BE2C (cell line): ENCODE measurements at regions not wholly inside any gene's neighbourhood (a gene's known extent, or its start where the extent isn't known, plus 50 kb on each side); places are given as distances from the start of the nearest gene placed in this dataset.

Source experiments
- DNase-seq: peaks from one replicate; pipeline ENCODE4 v3.0.0-alpha.2; 2020
- H3K27me3 ChIP-seq: fragments of 250-450 bp; sonication (Bioruptor Pico); 2 replicates; pipeline ENCODE4 v1.5.1; 2020; ENCODE audit warnings: mild to moderate bottlenecking
- H3K36me3 ChIP-seq: fragments of 250-450 bp; sonication (Bioruptor Pico); 2 replicates; pipeline ENCODE4 v1.5.1; 2020; ENCODE audit warnings: mild to moderate bottlenecking
- H3K4me1 ChIP-seq: fragments of 250-450 bp; sonication (Bioruptor Pico); 2 replicates; pipeline ENCODE4 v1.5.1; 2020
- H3K4me3 ChIP-seq: 2 replicates; pipeline ENCODE4 v1.5.1; 2011; ENCODE audit warnings: low read depth, low read length
- H3K9me3 ChIP-seq: fragments of 250-450 bp; sonication (Bioruptor Pico); 2 replicates; pipeline ENCODE4 v1.5.1; 2020
- TF ChIP-seq, protein P1 (sequence below): IDR thresholded peaks from 2 replicates; pipeline ENCODE4 v1.5.1; 2012; ENCODE audit warnings: mild to moderate bottlenecking, low read depth, low read length

DNA sequence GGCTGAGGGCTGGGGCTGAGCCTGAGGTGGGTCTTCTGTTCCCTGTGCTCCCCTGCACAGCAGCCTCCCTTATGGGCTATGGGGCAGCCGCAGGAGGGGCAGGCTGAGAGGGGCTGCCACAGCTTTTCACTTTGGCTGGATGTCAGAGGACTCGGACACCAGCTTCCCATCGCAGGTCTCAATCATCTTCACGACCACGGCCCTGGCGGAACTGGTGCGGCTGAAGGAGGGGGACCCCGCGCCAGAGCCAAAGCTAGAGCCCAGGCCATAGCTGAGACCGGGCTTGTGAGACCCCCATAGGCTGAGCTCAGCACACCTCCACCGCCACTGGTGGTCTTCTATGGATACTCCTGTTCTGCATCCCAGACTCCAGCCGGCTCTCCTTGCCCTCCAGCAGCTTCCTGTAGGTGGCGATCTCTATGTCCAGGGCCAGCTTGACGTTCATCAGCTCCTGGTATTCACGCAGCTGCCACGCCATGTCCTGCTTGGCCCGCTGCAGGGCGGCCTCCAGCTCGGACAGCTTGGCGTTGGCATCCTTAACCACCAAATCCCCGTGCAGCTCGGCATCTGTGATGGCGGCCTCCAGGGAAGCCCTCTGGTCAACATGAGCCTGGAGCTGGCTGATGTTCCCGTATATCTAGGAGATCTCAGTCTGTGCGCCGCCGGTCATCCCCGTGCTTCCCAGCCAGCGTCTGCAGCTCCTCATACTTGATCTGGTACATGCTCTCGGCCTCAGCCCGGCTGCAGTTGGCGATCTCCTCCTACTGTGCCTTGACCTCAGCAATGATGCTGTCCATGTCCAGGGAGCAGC lies 181.7 kb upstream of the SYNPR start:
- H3K4me3 ChIP-seq = no peak overlapping the region
- H3K4me1 ChIP-seq = no peaks in the 10 kb centered on the region
- TF ChIP-seq, protein P1, sequence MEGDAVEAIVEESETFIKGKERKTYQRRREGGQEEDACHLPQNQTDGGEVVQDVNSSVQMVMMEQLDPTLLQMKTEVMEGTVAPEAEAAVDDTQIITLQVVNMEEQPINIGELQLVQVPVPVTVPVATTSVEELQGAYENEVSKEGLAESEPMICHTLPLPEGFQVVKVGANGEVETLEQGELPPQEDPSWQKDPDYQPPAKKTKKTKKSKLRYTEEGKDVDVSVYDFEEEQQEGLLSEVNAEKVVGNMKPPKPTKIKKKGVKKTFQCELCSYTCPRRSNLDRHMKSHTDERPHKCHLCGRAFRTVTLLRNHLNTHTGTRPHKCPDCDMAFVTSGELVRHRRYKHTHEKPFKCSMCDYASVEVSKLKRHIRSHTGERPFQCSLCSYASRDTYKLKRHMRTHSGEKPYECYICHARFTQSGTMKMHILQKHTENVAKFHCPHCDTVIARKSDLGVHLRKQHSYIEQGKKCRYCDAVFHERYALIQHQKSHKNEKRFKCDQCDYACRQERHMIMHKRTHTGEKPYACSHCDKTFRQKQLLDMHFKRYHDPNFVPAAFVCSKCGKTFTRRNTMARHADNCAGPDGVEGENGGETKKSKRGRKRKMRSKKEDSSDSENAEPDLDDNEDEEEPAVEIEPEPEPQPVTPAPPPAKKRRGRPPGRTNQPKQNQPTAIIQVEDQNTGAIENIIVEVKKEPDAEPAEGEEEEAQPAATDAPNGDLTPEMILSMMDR = 0 out of 2 replicates have a peak, but pooled peaks have one; percentile 9
- no peaks in the 10 kb centered on the region for H3K36me3 ChIP-seq
- DNase-seq = no peak
- H3K27me3 ChIP-seq = no peaks in the 10 kb centered on the region
- no peaks in the 10 kb centered on the region for H3K9me3 ChIP-seq

DNA sequence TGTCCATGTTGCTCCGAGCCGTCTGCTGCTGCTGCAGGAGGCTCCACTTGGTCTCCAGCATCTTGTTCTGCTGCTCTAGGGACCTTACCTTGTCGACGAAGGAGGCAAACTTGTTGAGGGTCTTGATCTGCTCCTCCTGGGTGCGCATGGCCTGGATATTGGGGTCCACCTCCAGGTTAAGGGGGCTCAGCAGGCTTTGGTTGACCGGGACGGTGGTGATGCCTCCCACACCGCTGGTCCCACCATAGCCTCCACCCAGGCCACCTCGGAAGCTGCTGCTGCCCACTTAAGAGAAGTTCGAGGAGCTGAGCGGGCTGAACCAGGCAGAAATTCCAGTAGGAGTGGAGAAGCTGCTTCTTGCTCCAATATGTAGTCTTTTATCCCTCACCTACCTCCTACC lies 180.7 kb upstream of the SYNPR start:
- TF ChIP-seq, protein P1 = no peak
- H3K4me1 ChIP-seq = no peaks in the 10 kb centered on the region
- H3K36me3 ChIP-seq = no peaks in the 10 kb centered on the region
- H3K27me3 ChIP-seq = no peaks in the 10 kb centered on the region
- H3K9me3 ChIP-seq = no peaks in the 10 kb centered on the region
- DNase-seq = no peak
- no peak overlapping the region for H3K4me3 ChIP-seq

DNA sequence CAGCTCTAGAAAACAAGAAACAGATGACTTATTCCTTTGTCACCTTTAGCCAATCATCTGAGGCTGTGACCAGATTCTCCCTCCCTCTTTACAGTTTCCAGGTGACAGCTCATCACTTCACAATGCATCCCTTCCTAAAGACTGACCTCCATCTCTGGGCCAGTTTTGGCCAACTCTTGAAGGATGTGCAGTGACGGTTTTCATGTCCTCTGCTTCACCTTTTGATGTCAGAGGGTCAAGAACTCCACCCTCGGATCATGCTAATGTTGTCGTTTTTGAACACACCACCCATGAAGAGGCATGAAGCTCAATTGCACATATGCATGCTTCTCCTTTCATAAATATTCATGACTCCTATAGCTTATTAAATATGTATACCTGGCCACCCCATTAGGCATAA lies 161.2 kb upstream of the SYNPR start:
- no peaks in the 10 kb centered on the region for H3K9me3 ChIP-seq
- TF ChIP-seq, protein P1 = no peak

DNA sequence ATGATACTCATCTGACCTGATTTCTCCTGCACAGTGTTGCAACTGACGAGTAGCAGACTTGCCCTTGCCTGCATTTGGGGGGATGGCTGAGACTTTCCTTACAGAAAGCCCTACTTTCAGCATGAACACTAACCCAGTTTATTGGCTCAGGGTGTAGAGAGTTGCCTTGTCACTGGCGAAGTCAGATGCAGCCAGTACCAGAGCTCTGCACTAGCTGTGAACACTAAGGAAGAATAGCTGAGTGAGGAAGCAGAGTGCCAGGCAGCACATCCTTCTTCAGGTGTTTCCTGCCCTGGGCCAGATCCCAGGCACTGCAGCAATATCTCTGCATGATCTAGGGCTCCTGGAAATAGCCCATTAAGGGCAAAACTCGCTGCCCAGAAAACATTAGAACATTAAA lies 154.0 kb upstream of the SYNPR start:
- Histone ChIP-seq H3K27me3 (no peaks in the 10 kb centered on the region), H3K4me1 (no peaks in the 10 kb centered on the region; the same call in 1 of the 2 replicates), H3K36me3 (no peaks in the 10 kb centered on the region), H3K4me3 (no peak overlapping the region), H3K9me3 (no peaks in the 10 kb centered on the region)
- DNase-seq = no peak
- TF ChIP-seq, protein P1 = no peak

More for the DNA sequence above, 161.2 kb upstream of the SYNPR start:
- Histone ChIP-seq H3K36me3 (no peaks in the 10 kb centered on the region), H3K4me3 (no peak overlapping the region), H3K4me1 (no peaks in the 10 kb centered on the region), H3K27me3 (no peaks in the 10 kb centered on the region)
- DNase-seq = no peak

DNA sequence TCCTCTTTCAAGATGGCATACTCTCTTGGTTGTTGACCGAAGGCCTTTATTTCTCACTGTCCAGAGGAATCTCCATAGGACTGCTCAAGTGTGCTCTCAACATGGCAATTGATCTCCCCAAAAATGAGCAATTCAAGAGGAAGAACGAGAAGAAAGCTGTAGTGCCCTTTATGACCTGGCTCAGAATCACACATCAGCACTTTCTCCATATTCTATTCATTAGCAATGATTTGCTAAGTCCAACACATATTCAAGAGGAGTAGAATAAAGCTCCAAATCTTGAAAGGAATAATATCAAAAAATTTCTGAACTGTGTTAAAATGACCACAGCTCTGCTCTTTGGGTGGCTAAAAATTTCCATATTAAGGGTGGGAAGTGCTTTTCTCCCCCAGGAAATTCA lies 151.6 kb upstream of the SYNPR start:
- Histone ChIP-seq H3K4me1 (no peaks in the 10 kb centered on the region; the same call in 1 of the 2 replicates), H3K27me3 (no peaks in the 10 kb centered on the region), H3K36me3 (no peaks in the 10 kb centered on the region), H3K4me3 (no peak overlapping the region), H3K9me3 (no peaks in the 10 kb centered on the region)
- DNase-seq = no peak
- TF ChIP-seq, protein P1 = no peak

DNA sequence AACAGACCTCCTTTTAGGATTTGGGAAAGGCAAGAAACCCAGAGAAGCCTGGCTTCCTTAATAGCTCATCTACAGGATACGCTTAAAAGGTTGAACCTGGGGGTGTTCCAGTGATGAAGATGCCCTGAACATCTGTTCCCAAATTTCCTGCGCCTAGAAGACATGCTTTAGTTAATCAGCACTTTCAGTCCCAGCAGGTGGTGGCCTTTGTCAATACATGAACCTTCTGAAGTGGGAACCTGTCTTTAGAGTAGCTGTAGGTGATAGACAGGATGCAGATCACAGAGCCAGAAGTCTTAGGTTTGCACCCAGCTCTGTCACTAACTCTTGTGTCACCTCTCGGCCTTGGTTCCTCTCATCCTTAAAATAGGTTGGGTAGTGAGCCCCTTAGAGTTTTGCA lies 149.7 kb upstream of the SYNPR start:
- no peak for DNase-seq
- H3K4me3 ChIP-seq = no peak overlapping the region
- TF ChIP-seq, protein P1 = no peak
- H3K9me3 ChIP-seq = no peaks in the 10 kb centered on the region
- no peaks in the 10 kb centered on the region for H3K36me3 ChIP-seq
- H3K27me3 ChIP-seq = no peaks in the 10 kb centered on the region
- no peaks in the 10 kb centered on the region; the same call in 1 of the 2 replicates for H3K4me1 ChIP-seq
